Neuronal stem cell (in vitro differentiated cells): ENCODE measurements at regions not wholly inside any gene's neighbourhood (a gene's known extent, or its start where the extent isn't known, plus 50 kb on each side); places are given as distances from the start of the nearest gene placed in this dataset.

Experiments used
- DNase-seq: peaks from one replicate; pipeline ENCODE4 v3.0.0-alpha.2; 2013; ENCODE audit warnings: low spot score
- H2AFZ ChIP-seq: one replicate; pipeline ENCODE4 v1.6.1; 2013; ENCODE audit warnings: mild to moderate bottlenecking, low read length, inconsistent platforms
- H2AK5ac ChIP-seq: 2 replicates; pipeline ENCODE4 v1.6.1; 2013; ENCODE audit warnings: low read depth, mild to moderate bottlenecking, inconsistent platforms, low read length, moderate library complexity, mixed read lengths
- H2BK120ac ChIP-seq: 2 replicates; pipeline ENCODE4 v1.6.1; 2013; ENCODE audit warnings: low read depth, mild to moderate bottlenecking, inconsistent platforms, low read length, moderate library complexity, mixed read lengths
- H2BK12ac ChIP-seq: one replicate; pipeline ENCODE4 v1.6.1; 2013; ENCODE audit warnings: low read length, inconsistent platforms
- H2BK15ac ChIP-seq: 2 replicates; pipeline ENCODE4 v1.6.1; 2013; ENCODE audit warnings: mild to moderate bottlenecking, low read length, inconsistent platforms, mixed read lengths
- H2BK5ac ChIP-seq: one replicate; pipeline ENCODE4 v1.6.1; 2013; ENCODE audit warnings: inconsistent platforms, mild to moderate bottlenecking, low read length, moderate library complexity
- H3K14ac ChIP-seq: one replicate; pipeline ENCODE4 v1.6.1; 2013; ENCODE audit warnings: low read length, inconsistent platforms
- H3K18ac ChIP-seq: 2 replicates; pipeline ENCODE4 v1.6.1; 2013; ENCODE audit warnings: low read length, inconsistent platforms
- H3K23ac ChIP-seq: 2 replicates; pipeline ENCODE4 v1.6.1; 2013; ENCODE audit warnings: low read depth, mild to moderate bottlenecking, mixed read lengths, low read length, inconsistent platforms; ENCODE audit not compliant: poor library complexity
- H3K27ac ChIP-seq: replicated peaks from 3 replicates; pipeline ENCODE4 v1.5.1; 2013; ENCODE audit warnings: low read length, inconsistent platforms
- H3K27me3 ChIP-seq, 3 experiments: 2 replicates each; pipeline ENCODE4 v1.6.1; 2013; ENCODE audit warnings: low read length in 3 of 3, mild to moderate bottlenecking in 2 of 3, inconsistent platforms in 1 of 3, low read depth in 1 of 3, mixed read lengths in 1 of 3, moderate library complexity in 1 of 3; ENCODE audit not compliant: control insufficient read depth in 3 of 3, insufficient read depth in 3 of 3
- H3K36me3 ChIP-seq, 2 donors: replicated peaks in 1 of 2; 2 replicates each; pipeline ENCODE4 v1.6.1; 2013; ENCODE audit warnings: low read length in 2 of 2; ENCODE audit not compliant: control insufficient read depth in 2 of 2, insufficient read depth in 2 of 2
- H3K4ac ChIP-seq: 2 replicates; pipeline ENCODE4 v1.6.1; 2013; ENCODE audit warnings: inconsistent platforms, mild to moderate bottlenecking, low read length, moderate library complexity
- H3K4me1 ChIP-seq, 2 donors: 1 replicate in 1 of 2; 2 replicates in 1 of 2; pipeline ENCODE4 v1.6.1; 2013; ENCODE audit warnings: low read length in 2 of 2, low read depth in 1 of 2; ENCODE audit not compliant: control insufficient read depth in 2 of 2, insufficient read depth in 1 of 2
- H3K4me2 ChIP-seq: one replicate; pipeline ENCODE4 v1.6.1; 2013; ENCODE audit warnings: mild to moderate bottlenecking, low read length, inconsistent platforms; ENCODE audit not compliant: insufficient read depth, poor library complexity, severe bottlenecking
- H3K4me3 ChIP-seq, 2 donors: 2 replicates each; pipeline ENCODE4 v1.5.1; 2013; ENCODE audit warnings: low read length in 2 of 2, mild to moderate bottlenecking in 2 of 2, inconsistent platforms in 1 of 2, moderate library complexity in 1 of 2
- H3K79me1 ChIP-seq: one replicate; pipeline ENCODE4 v1.6.1; 2013; ENCODE audit warnings: low read depth, mild to moderate bottlenecking, inconsistent platforms, low read length, moderate library complexity
- H3K9ac ChIP-seq: one replicate; pipeline ENCODE4 v1.6.1; 2013; ENCODE audit warnings: mild to moderate bottlenecking, low read depth, low read length, inconsistent platforms; ENCODE audit not compliant: poor library complexity
- H3K9me3 ChIP-seq, 2 donors: replicated peaks in 1 of 2; 2 replicates each; pipeline versions ENCODE3 to v1.6.1; 2013; ENCODE audit warnings: low read length in 2 of 2, mild to moderate bottlenecking in 2 of 2, inconsistent platforms in 1 of 2, low read depth in 1 of 2, mixed read lengths in 1 of 2, moderate library complexity in 1 of 2; ENCODE audit not compliant: control insufficient read depth in 2 of 2, insufficient read depth in 1 of 2
- H4K8ac ChIP-seq: one replicate; pipeline ENCODE4 v1.6.1; 2013; ENCODE audit warnings: low read depth, mild to moderate bottlenecking, inconsistent platforms, low read length, moderate library complexity
- H4K91ac ChIP-seq: one replicate; pipeline ENCODE4 v1.6.1; 2013; ENCODE audit warnings: low read length, low read depth, mild to moderate bottlenecking, inconsistent platforms; ENCODE audit not compliant: poor library complexity
- WGBS, 2 donors: extraction: QIAGEN DNeasy Blood & Tissue Kit; methylation state at CpG; one replicate each; pipeline ENCODE4 v1.1.7; 2013; ENCODE audit warnings: missing lambda C conversion rate in 2 of 2, mixed read lengths in 1 of 2; ENCODE audit not compliant: insufficient read length in 2 of 2, insufficient replicate concordance in 1 of 2; ENCODE audit errors: extremely low coverage in 2 of 2; 5-methylcytosine and 5-hydroxymethylcytosine counted together

DNA sequence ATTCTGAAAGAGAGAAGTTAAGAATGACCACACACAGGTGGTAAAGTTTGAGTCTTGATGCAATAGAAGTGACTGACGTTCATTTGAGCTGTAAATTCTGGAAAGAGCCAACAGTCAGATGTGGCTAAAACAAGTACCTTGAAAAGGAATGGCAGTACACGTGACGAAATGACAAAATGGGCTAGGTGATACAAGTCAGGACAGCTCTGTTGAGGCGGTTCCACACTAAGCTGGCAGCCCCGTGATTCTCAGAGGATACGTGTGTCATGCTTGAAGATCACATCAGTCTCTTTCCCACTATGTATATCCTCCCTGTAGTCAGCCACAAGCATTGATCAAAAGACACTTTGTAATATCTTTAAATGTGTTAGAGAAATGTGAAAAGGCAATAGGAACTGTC is 881.3 kb upstream of the ADGRL2 start:
- H4K91ac ChIP-seq = no peak overlapping the region
- H2BK120ac ChIP-seq = no peak overlapping the region
- DNase-seq = no peak
- H3K4me3 ChIP-seq = no peak overlapping the region
- H3K23ac ChIP-seq = no peak overlapping the region
- H2AFZ ChIP-seq = no peak overlapping the region
- peaks cover 0 to 32% of the 10 kb centered on the region in 2 donors for H3K4me1 ChIP-seq
- H3K14ac ChIP-seq = no peak overlapping the region
- no peak overlapping the region for H3K18ac ChIP-seq
- H3K79me1 ChIP-seq = no peaks in the 10 kb centered on the region
- peaks cover 0 to 11% of the 10 kb centered on the region in 2 donors for H3K9me3 ChIP-seq
- H2AK5ac ChIP-seq = no peak overlapping the region
- H3K27me3 ChIP-seq = no peaks in the 10 kb centered on the region
- H2BK12ac ChIP-seq = no peak overlapping the region
- no peak overlapping the region for H4K8ac ChIP-seq
- H2BK15ac ChIP-seq = no peak overlapping the region
- H3K4me2 ChIP-seq = no peak overlapping the region
- no peak overlapping the region for H2BK5ac ChIP-seq
- H3K27ac ChIP-seq = no peak overlapping the region
- no peak overlapping the region for H3K4ac ChIP-seq
- H3K36me3 ChIP-seq = no peaks in the 10 kb centered on the region
- H3K9ac ChIP-seq = no peak overlapping the region
- WGBS, 2 donors = no CpG with 5 or more reads among the region's 6 CpGs

DNA sequence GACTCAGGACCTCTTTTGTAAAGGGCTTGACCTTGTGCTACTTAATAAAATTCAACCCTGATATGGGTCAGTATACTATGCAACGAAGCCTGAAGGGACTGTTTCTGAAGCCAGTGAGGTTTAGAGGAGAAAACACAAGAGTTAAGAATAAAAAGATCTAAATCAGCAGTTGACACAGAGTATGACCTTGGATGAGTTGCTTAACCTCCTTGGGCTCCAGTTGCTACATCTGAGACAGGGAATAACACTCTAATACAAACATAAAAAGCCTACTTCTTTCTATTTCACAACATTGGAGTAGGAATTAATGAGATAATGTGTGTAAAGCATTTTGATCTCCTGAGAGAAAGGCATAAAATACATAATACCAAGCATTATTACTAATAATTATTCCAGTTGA is 882.4 kb upstream of the ADGRL2 start:
- no peak overlapping the region for H3K14ac ChIP-seq
- no peak overlapping the region for H3K18ac ChIP-seq
- H3K23ac ChIP-seq = no peak overlapping the region
- no peak overlapping the region for H2BK12ac ChIP-seq
- H2BK15ac ChIP-seq = no peak overlapping the region
- no peak overlapping the region for H2BK120ac ChIP-seq
- H4K8ac ChIP-seq = no peak overlapping the region
- peaks cover 0 to 32% of the 10 kb centered on the region in 2 donors for H3K4me1 ChIP-seq
- H2AK5ac ChIP-seq = no peak overlapping the region
- no peak overlapping the region for H2AFZ ChIP-seq
- H3K27ac ChIP-seq = no peak overlapping the region
- DNase-seq = no peak
- H3K9ac ChIP-seq = no peak overlapping the region
- no peak overlapping the region for H4K91ac ChIP-seq
- no CpG with 5 or more reads among the region's 1 CpG for WGBS, 2 donors
- no peak overlapping the region for H3K4me3 ChIP-seq
- no peaks in the 10 kb centered on the region for H3K36me3 ChIP-seq
- no peak overlapping the region for H2BK5ac ChIP-seq
- no peaks in the 10 kb centered on the region for H3K27me3 ChIP-seq
- no peak overlapping the region for H3K4ac ChIP-seq
- H3K9me3 ChIP-seq = peaks cover 0 to 11% of the 10 kb centered on the region in 2 donors
- no peak overlapping the region for H3K4me2 ChIP-seq
- H3K79me1 ChIP-seq = no peaks in the 10 kb centered on the region

GRCh38 chr1:80917826-80918225 is 882.9 kb upstream of the ADGRL2 start:
- H3K4me2 ChIP-seq = no peak overlapping the region

GRCh38 chr1:80917225-80917624 is 883.5 kb upstream of the ADGRL2 start:
- Histone ChIP-seq H3K4me2 (no peak overlapping the region), H3K4ac (no peak overlapping the region), H3K4me1 (peaks cover 0 to 32% of the 10 kb centered on the region in 2 donors), H3K9me3 (peaks cover 0 to 11% of the 10 kb centered on the region in 2 donors), H3K14ac (no peak overlapping the region), H2AFZ (peak overlapping the region; percentile 74), H3K27ac (no peak overlapping the region), H3K27me3 (no peaks in the 10 kb centered on the region), H3K4me3 (no peak overlapping the region), H4K91ac (no peak overlapping the region), H2BK120ac (no peak overlapping the region), H2BK5ac (no peak overlapping the region), H4K8ac (no peak overlapping the region), H2AK5ac (no peak overlapping the region), H3K36me3 (no peaks in the 10 kb centered on the region), H3K79me1 (no peaks in the 10 kb centered on the region), H3K23ac (no peak overlapping the region), H2BK12ac (no peak overlapping the region), H3K18ac (no peak overlapping the region), H2BK15ac (no peak overlapping the region), H3K9ac (no peak overlapping the region)
- no peak for DNase-seq
- no CpG with 5 or more reads among the region's 1 CpG for WGBS, 2 donors

More at GRCh38 chr1:80917826-80918225, 882.9 kb upstream of the ADGRL2 start:
- Histone ChIP-seq H3K4me3 (no peak overlapping the region), H2BK5ac (no peak overlapping the region), H2AFZ (peak overlapping the region; percentile 74), H3K23ac (no peak overlapping the region), H4K8ac (no peak overlapping the region), H3K18ac (no peak overlapping the region), H3K27me3 (no peaks in the 10 kb centered on the region), H2BK120ac (no peak overlapping the region), H3K14ac (no peak overlapping the region), H3K9ac (no peak overlapping the region), H2BK15ac (no peak overlapping the region), H4K91ac (no peak overlapping the region), H2AK5ac (no peak overlapping the region), H3K9me3 (peaks cover 0 to 11% of the 10 kb centered on the region in 2 donors), H3K36me3 (no peaks in the 10 kb centered on the region), H3K4ac (no peak overlapping the region), H3K4me1 (peaks cover 0 to 32% of the 10 kb centered on the region in 2 donors), H3K27ac (no peak overlapping the region), H2BK12ac (no peak overlapping the region), H3K79me1 (no peaks in the 10 kb centered on the region)
- no peak for DNase-seq
- no CpG with 5 or more reads among the region's 2 CpGs for WGBS, 2 donors
